Epithelial cell of proximal tubule (primary cell): ENCODE measurements at regions not wholly inside any gene's neighbourhood (a gene's known extent, or its start where the extent isn't known, plus 50 kb on each side); places are given as distances from the start of the nearest gene placed in this dataset.

Experiments used
- DNase-seq: peaks from one replicate; pipeline ENCODE4 v3.0.0-alpha.2; 2011; ENCODE audit warnings: low read depth
- H3K4me3 ChIP-seq: 2 replicates; pipeline ENCODE4 v1.5.1; 2011; ENCODE audit warnings: low read depth, mild to moderate bottlenecking, low read length
- TF ChIP-seq, protein P1 (sequence below): conservative IDR thresholded peaks from 2 replicates; pipeline ENCODE4 v1.5.1; 2012; ENCODE audit warnings: low read depth, mild to moderate bottlenecking, low read length

DNA sequence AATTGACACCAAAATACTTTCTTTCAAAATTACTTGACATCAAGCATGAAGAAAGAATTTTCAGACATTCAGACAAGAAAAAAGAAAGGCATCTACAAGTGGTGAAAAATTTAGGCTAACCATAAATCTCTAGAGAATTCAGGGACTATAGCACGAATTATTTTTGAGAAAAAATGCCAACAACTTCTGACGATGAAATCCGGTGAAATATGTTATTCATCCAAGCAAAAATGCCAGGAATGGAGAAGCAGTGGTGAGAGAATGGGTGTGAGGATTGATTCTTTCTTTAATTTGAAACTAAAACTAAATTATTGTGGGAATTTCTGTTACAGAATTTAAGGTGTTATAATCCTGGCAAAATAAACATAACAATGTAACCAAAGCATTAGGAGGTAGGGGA, 69.4 kb upstream of the SORBS2 start:
- TF ChIP-seq, protein P1, sequence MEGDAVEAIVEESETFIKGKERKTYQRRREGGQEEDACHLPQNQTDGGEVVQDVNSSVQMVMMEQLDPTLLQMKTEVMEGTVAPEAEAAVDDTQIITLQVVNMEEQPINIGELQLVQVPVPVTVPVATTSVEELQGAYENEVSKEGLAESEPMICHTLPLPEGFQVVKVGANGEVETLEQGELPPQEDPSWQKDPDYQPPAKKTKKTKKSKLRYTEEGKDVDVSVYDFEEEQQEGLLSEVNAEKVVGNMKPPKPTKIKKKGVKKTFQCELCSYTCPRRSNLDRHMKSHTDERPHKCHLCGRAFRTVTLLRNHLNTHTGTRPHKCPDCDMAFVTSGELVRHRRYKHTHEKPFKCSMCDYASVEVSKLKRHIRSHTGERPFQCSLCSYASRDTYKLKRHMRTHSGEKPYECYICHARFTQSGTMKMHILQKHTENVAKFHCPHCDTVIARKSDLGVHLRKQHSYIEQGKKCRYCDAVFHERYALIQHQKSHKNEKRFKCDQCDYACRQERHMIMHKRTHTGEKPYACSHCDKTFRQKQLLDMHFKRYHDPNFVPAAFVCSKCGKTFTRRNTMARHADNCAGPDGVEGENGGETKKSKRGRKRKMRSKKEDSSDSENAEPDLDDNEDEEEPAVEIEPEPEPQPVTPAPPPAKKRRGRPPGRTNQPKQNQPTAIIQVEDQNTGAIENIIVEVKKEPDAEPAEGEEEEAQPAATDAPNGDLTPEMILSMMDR = no peak
- no peak overlapping the region for H3K4me3 ChIP-seq
- DNase-seq = no peak

DNA sequence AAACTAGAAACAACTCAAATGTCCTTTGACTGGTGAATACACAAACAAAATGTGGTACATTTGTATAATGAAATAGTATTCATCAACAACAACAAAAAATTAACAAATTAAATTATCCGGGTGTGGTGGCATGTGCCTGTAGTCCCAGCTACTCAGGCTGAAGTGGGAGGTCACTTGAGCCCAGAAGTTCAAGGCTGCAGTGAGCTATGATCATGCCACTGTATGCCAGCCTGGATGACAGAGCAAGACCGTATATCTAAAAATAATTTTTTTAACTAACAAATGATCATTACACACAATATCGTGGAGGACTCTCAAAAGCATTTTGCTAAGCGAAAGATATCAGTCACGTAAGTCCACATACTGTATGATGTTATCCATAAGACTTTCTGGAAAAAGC, 71.6 kb upstream of the SORBS2 start:
- TF ChIP-seq, protein P1 = no peak

DNA sequence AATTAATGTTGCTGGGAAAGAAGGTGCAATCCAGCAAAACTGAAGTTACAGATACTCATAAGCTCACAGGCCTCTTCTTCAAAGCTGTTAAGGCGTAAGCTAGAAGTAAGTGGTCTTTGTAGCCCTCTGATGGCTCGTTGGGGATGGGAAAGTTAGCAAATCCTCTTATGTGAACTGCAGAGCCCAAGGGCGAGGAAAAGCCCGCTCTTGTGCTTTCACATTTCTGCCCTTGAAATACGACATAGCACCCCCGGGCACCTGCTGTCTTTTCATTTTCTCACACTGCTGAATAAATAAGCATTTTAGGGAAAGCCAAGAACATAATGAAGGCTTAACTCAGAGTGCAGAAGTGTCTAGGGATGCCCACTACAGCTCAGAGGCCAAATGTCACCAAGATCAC, 73.1 kb upstream of the SORBS2 start:
- no peak for DNase-seq
- TF ChIP-seq, protein P1 = no peak
- H3K4me3 ChIP-seq = no peak overlapping the region

More for the DNA sequence above, 71.6 kb upstream of the SORBS2 start:
- H3K4me3 ChIP-seq = no peak overlapping the region
- DNase-seq = no peak

DNA sequence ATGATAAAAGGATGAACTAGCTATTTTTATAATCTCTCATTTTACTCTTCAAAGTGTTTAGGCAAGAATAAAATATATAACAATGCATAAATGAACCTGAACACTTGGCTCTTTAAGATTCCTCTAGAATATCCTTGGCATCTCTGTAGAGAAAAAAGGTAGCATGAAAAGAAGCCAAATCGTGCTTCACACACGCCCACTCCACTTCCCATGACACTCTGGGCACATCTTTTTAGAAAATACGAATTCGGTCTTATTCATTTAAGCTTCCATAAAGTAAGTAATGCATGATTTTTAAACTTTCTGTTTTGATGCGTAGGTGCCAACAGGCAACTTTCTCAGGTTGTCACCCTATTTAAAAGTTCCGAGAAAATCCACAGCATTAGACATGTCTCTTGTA, 73.6 kb upstream of the SORBS2 start:
- H3K4me3 ChIP-seq = no peak overlapping the region
- TF ChIP-seq, protein P1 = no peak
- DNase-seq = no peak

DNA sequence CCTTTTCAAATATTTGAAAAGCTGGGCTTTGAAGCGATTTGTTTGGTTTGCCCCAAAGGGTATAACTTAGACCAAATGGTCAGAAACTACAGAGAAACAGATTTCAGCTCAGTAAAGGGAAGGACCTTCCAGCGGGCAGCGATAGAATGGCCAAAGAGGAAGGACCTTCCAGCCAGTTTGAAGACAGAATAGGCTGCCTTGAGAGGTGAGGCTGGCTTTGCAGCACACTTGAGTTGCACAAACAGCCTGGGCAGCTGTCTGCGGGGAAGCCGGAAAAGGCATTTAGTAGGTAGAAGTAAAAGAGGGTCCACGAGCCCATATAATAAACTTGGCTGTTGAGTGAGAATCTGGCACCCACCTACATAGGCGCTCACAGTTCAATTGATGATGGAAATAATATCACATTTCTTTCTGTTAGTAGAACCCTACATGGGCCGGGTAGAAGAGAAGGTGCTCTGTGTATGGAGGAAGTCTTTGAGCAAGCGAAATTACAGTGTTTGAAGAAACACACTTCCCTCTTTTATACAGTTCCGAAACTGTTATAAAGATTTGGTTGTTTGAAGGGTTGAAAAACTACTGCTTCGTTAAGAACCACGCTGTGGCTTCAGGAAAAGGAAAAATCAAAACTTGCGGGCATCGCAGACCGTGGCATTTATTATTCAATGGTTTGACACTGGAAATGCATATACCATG, 75.0 kb upstream of the SORBS2 start:
- TF ChIP-seq, protein P1 = no peak
- no peak for DNase-seq
- no peak overlapping the region for H3K4me3 ChIP-seq

DNA sequence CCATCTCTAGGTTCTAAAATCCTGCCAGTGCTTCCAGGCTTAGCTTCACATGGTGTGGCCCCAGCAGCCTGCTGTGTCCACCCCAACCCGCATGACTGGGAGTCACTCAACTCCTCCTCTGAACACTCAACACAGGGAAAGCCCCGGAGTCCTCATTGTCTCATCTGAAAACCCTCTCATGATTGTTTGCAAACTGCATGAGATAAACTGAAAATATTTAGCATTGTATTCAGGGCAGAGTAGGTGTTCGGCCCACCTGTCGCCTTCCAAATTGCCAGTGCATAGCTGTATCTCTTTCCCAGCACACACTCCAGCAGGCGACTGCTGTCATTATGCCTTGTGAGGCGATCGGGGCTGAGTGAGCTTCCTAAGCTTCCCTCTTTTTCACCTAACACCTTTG, 76.7 kb upstream of the SORBS2 start:
- TF ChIP-seq, protein P1 = no peak
- no peak for DNase-seq
- no peak overlapping the region for H3K4me3 ChIP-seq

DNA sequence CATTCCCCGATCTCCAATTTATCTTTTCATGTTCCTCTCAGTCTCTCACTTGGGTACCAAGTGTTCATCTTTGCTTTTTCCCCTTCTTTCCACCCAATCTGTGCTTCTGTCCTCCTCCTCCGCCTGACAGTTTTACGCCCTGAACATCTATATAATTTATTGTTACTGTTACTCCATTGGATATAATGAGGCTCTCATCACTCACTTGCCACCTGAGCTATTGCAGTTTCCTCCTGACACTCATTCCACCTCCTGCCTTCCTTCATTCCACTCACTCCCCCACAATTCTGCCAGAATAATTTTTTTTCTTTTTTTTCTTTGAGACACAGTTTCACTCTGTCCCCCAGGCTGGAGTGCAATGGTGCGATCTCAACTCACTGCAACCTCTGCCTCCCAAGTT, 77.6 kb upstream of the SORBS2 start:
- TF ChIP-seq, protein P1 = no peak
- no peak overlapping the region for H3K4me3 ChIP-seq
- DNase-seq = no peak
